SK-N-SH treated with all-trans-retinoic acid at 6 μM for 48 hours (cell line): ENCODE measurements at regions not wholly inside any gene's neighbourhood (a gene's known extent, or its start where the extent isn't known, plus 50 kb on each side); places are given as distances from the start of the nearest gene placed in this dataset.
A peak's percentile ranks its signal among the peaks of the same experiment; 100 is the strongest.

Source experiments
- ATAC-seq: fragments of 200-7000 bp; cut with Tn5 transposase; 3 replicates; pipeline ENCODE4 v1.9.1; 2020; ENCODE audit warnings: mild to moderate bottlenecking, moderate library complexity
- BACH2 ChIP-seq: fragments of 250-450 bp; sonication (Bioruptor Pico); IDR thresholded peaks from 2 replicates; pipeline ENCODE4 v1.9.0; 2021; ENCODE audit warnings: mild to moderate bottlenecking, borderline replicate concordance
- CREB5 ChIP-seq: fragments of 250-450 bp; sonication (Bioruptor Pico); IDR thresholded peaks from 2 replicates; pipeline ENCODE4 v1.5.1; 2020; ENCODE audit warnings: low read depth, mild to moderate bottlenecking, moderate library complexity
- CSDC2 ChIP-seq: fragments of 250-450 bp; sonication (Bioruptor Pico); IDR thresholded peaks from 2 replicates; pipeline ENCODE4 v1.5.0; 2020; ENCODE audit warnings: mild to moderate bottlenecking, moderate library complexity
- CSRNP3 ChIP-seq: fragments of 250-450 bp; sonication (Bioruptor Pico); IDR thresholded peaks from 2 replicates; pipeline ENCODE4 v1.5.1; 2021; ENCODE audit warnings: mild to moderate bottlenecking, moderate library complexity
- ESRRG ChIP-seq: fragments of 250-450 bp; sonication (Bioruptor Pico); IDR thresholded peaks from 2 replicates; pipeline ENCODE4 v1.6.1; 2021; ENCODE audit warnings: mild to moderate bottlenecking
- GLIS3 ChIP-seq: fragments of 250-450 bp; sonication (Bioruptor Pico); IDR thresholded peaks from 2 replicates; pipeline ENCODE4 v1.5.0; 2020; ENCODE audit warnings: mild to moderate bottlenecking, moderate library complexity
- ISL1 ChIP-seq: fragments of 250-450 bp; sonication (Bioruptor Pico); IDR thresholded peaks from 2 replicates; pipeline ENCODE4 v2.1.2; 2022; ENCODE audit warnings: mild to moderate bottlenecking, moderate library complexity
- OSR1 ChIP-seq: fragments of 250-450 bp; sonication (Bioruptor Pico); IDR thresholded peaks from 2 replicates; pipeline ENCODE4 v1.8.0; 2022; ENCODE audit warnings: moderate library complexity, mild to moderate bottlenecking, inconsistent platforms
- PATZ1 ChIP-seq: fragments of 250-450 bp; sonication (Bioruptor Pico); IDR thresholded peaks from 2 replicates; pipeline ENCODE4 v1.8.0; 2020; ENCODE audit warnings: mild to moderate bottlenecking, moderate library complexity, borderline replicate concordance
- POU6F1 ChIP-seq: fragments of 250-450 bp; sonication (Bioruptor Pico); IDR thresholded peaks from 2 replicates; pipeline ENCODE4 v1.8.0; 2021; ENCODE audit warnings: low read depth, mild to moderate bottlenecking, moderate library complexity, borderline replicate concordance
- RARB ChIP-seq: fragments of 250-450 bp; sonication (Bioruptor Pico); IDR thresholded peaks from 2 replicates; pipeline ENCODE4 v1.8.0; 2021; ENCODE audit warnings: mild to moderate bottlenecking, moderate library complexity
- SNAI2 ChIP-seq: fragments of 250-450 bp; sonication (Bioruptor Pico); IDR thresholded peaks from 2 replicates; pipeline ENCODE4 v1.5.0; 2020; ENCODE audit warnings: mild to moderate bottlenecking, moderate library complexity
- TOX ChIP-seq: fragments of 250-450 bp; sonication (Bioruptor Pico); IDR thresholded peaks from 2 replicates; pipeline ENCODE4 v1.8.0; 2021; ENCODE audit warnings: mild to moderate bottlenecking, moderate library complexity, borderline replicate concordance
- TSHZ2 ChIP-seq: fragments of 250-450 bp; sonication (Bioruptor Pico); IDR thresholded peaks from 2 replicates; pipeline ENCODE4 v1.5.0; 2020; ENCODE audit warnings: mild to moderate bottlenecking, moderate library complexity
- ZC3H10 ChIP-seq: fragments of 250-450 bp; sonication (Bioruptor Pico); IDR thresholded peaks from 2 replicates; pipeline ENCODE4 v1.5.1; 2021; ENCODE audit warnings: mild to moderate bottlenecking, moderate library complexity
- ZFP3 ChIP-seq: fragments of 250-450 bp; sonication (Bioruptor Pico); IDR thresholded peaks from 2 replicates; pipeline ENCODE4 v1.5.0; 2020; ENCODE audit warnings: mild to moderate bottlenecking, moderate library complexity
- ZFP30 ChIP-seq: fragments of 450-650 bp; formaldehyde crosslinking; IDR thresholded peaks from 2 replicates; pipeline ENCODE4 v1.5.0; 2022; ENCODE audit warnings: mild to moderate bottlenecking, moderate library complexity
- ZNF565 ChIP-seq: fragments of 450-650 bp; formaldehyde crosslinking; conservative IDR thresholded peaks from 2 replicates; pipeline ENCODE4 v1.5.0; 2020; ENCODE audit warnings: low read depth, mild to moderate bottlenecking, moderate library complexity
- ZNF70 ChIP-seq: fragments of 450-650 bp; formaldehyde crosslinking; IDR thresholded peaks from 2 replicates; pipeline ENCODE4 v1.5.0; 2020; ENCODE audit warnings: mild to moderate bottlenecking, moderate library complexity
- ZNF8 ChIP-seq: fragments of 450-650 bp; formaldehyde crosslinking; IDR thresholded peaks from 2 replicates; pipeline ENCODE4 v1.5.0; 2020; ENCODE audit warnings: mild to moderate bottlenecking, moderate library complexity

GRCh38 chr7:8893775-8894174 lies 460.4 kb downstream of the NXPH1 start:
- TF ChIP-seq GLIS3 (CRISPR knock-in tag) = no peak
- no peak for TF ChIP-seq ZC3H10 (CRISPR knock-in tag)
- no peak for TF ChIP-seq RARB (CRISPR knock-in tag)
- TF ChIP-seq PATZ1 (CRISPR knock-in tag) = no peak
- TF ChIP-seq, all 23 proteins: peak for 0
- ATAC-seq = no peak

- TF ChIP-seq CREB5 (CRISPR knock-in tag) = no peak
- no peak for TF ChIP-seq ZNF565
- no peak for TF ChIP-seq TOX
- no peak for TF ChIP-seq TSHZ2 (CRISPR knock-in tag)
- TF ChIP-seq ISL1 (CRISPR knock-in tag) = no peak
- no peak for TF ChIP-seq POU6F1 (CRISPR knock-in tag)
- no peak for TF ChIP-seq ZFP30
- TF ChIP-seq BACH2 (CRISPR knock-in tag) = no peak
- TF ChIP-seq PATZ1 (CRISPR knock-in tag) = no peak
- ATAC-seq = no peak
Observed at GRCh38 chr7:8906396-8907075, 473.1 kb downstream of the NXPH1 start.

GRCh38 chr7:8908889-8909288 lies 475.5 kb downstream of the NXPH1 start:
- no peak for ATAC-seq
- TF ChIP-seq ZC3H10 (CRISPR knock-in tag) = no peak
- TF ChIP-seq ZFP30 = no peak

- ATAC-seq = no peak
- TF ChIP-seq SNAI2 (no peak), BACH2 (CRISPR knock-in tag) (peak; percentile 11; the same call in 1 of the 2 replicates), CSRNP3 (CRISPR knock-in tag) (peak; percentile 93; the same call in 1 of the 2 replicates), ZNF8 (CRISPR knock-in tag) (peak; percentile 55; the same call in 1 of the 2 replicates), TOX (no peak), CREB5 (CRISPR knock-in tag) (peak; percentile 11; the same call in 1 of the 2 replicates), ZNF565 (0 out of 2 replicates have a peak, but pooled peaks have one; percentile 54), CSDC2 (CRISPR knock-in tag) (no peak), ZNF70 (CRISPR knock-in tag) (no peak; the same call in 1 of the 2 replicates), ZFP30 (no peak), ISL1 (CRISPR knock-in tag) (peak; percentile 45; the same call in 1 of the 2 replicates), GLIS3 (CRISPR knock-in tag) (peak; percentile 89; the same call in 1 of the 2 replicates), OSR1 (CRISPR knock-in tag) (no peak), ESRRG (CRISPR knock-in tag) (0 out of 2 replicates have a peak, but pooled peaks have one; percentile 17), ZFP3 (peak; percentile 48; the same call in 1 of the 2 replicates)
Observed at GRCh38 chr7:8913682-8914081, 480.3 kb downstream of the NXPH1 start.
